ENCODE measurements at regions not wholly inside any gene's neighbourhood (a gene's known extent, or its start where the extent isn't known, plus 50 kb on each side); places are given as distances from the start of the nearest gene placed in this dataset.

DNA sequence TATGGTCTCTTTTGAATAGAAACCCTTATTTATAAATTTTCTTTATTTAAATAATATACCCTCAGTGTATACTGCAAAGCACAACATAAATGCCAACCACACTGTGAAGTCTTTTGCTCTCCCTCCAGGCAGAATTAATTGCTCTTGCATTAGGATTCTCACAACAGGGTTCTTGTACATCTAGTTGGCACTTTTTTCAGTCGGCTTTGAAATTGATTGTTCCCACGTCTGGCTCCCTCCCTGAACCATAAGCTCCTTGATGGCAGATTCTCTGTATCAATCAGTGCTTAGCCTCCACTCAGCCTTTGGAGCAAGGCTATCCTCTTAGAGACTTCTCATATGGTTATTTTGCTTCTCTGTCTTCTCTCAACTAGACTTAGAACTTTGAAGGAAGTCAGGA lies 288.0 kb upstream of the POU3F2 start:
- no peak for DNase-seq (ENCODE audit: low spot score)

DNA sequence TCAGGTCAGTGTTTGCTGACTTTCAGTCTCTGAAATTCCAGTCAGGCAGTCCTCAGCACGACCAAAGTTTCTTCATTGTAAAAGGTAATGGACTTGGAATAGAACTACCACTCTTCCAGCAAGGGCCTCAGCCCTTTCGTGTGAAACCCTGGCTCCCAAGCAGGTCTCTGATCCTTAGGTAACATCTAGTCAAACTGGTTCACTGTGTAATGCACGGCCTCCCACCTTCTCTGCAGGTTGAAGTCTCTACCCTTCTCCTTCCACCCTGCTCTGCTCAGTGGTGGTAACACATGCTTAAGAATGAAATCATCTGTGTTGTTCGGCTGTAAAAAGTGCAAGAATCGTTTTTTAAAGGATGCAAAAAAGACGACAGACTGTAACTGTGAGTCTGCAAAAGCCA lies 287.2 kb upstream of the POU3F2 start:
- no peak for DNase-seq (ENCODE audit: low spot score)

- DNase-seq (ENCODE audit: low spot score), result no peak
These were observed 286.7 kb upstream of the POU3F2 start for GRCh38 chr6:98547634-98548033.

DNA sequence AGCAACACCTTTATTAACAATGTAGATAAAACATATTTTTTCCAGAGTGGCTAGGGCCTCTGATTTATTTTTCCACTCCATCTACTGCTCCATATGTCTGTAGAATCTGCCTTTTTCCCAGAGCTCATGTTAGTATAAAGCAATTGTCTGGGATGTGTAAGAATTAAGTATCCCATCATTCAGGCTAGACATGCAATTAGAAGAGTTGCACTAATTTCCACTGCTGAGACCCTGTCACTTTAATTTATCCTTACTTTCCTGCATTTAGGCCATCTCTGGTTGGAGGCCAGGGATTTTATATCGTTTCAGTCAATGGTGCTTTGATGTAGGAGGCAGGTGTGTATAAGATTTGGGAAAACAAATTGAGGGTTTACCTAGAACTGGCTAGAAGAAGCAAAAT lies 286.1 kb upstream of the POU3F2 start:
- DNase-seq (ENCODE audit: low spot score), result no peak

- DNase-seq (ENCODE audit: low spot score), result no peak
These were observed 274.0 kb upstream of the POU3F2 start for GRCh38 chr6:98560418-98560817.

DNA sequence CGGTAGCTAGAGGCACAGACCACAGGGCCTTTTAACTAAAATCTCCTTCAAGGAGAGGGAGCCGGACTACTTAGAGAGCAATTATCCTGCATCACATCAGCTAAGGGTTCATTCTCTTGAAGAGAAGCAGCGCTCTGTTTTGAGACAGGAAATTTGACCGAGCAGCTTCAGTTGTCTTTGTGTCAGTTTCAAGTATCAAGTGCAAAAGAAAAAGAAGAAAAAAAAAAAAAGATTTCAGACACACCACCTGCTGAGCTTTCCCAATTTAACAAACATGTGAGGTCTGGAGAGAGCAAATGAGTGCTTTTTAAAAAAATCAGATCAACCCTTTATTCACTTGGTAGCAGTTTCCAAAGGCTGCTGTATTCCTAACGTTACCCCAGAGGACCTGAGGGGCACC lies 273.5 kb upstream of the POU3F2 start:
- DNase-seq (ENCODE audit: low spot score), result no peak

- no peak for DNase-seq (ENCODE audit: low spot score)
These were observed 268.2 kb upstream of the POU3F2 start for GRCh38 chr6:98566126-98566525.

GRCh38 chr6:98572579-98572978 lies 261.8 kb upstream of the POU3F2 start:
- DNase-seq (ENCODE audit: low spot score), result no peak

- no peak for DNase-seq (ENCODE audit: low spot score)
These were observed 259.4 kb upstream of the POU3F2 start for GRCh38 chr6:98574984-98575383.

DNA sequence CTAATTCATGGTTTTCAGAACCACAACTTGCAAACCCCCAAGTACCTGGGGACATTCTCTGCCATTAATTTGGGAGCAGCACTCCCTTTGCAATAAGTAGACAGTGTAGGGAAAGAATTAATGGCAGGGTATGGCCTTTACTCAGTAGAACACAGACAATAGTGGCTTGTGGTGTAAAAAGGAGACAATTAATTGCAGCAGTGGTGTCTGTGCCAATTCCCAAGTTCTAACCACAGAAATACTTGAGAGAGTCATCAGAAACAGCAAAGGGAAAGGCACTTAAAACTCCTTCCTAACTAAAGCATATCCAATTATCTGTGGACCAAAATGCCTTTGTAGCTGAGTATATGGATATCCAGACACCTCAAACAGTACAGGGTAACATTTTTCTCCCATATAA lies 257.6 kb upstream of the POU3F2 start:
- peak; percentile 11 for DNase-seq (ENCODE audit: low spot score)

DNA sequence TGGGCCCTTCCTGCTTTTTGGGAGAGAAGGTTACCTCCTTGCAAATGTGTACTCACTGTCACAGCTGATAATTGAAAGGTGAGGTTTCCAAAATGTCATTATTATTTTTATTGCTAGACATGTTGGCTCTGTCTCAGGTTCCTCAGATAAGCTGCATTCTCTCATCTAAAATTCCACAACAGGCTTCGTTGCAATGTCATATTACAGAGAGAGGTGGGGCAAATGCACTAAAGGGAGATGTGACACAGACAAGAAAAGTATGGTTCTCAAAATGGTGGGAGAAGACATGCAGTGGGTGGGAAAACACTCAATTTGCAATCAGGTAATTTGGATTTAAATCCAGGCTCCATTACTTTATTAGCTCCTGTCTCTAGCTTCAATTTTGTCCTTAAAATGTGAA lies 256.4 kb upstream of the POU3F2 start:
- no peak for DNase-seq (ENCODE audit: low spot score)

DNA sequence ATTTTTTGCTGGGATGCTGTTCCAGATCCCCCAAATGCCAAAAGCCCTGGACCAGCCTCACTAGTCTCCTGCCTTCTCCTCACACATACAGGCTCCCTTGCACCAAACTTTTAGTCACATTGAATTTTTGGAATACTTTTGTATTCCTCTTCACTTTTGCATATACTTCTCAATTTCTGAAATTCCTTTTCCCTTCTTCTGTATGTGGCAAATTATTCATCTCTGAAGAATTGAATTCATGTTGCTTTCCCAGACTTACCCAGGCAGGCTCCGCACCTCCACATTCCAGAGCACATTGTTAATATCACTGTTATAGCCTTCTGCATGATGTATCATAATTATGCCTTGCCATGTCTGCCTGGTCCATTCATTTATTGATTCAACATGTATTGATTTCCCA lies 255.3 kb upstream of the POU3F2 start:
- DNase-seq (ENCODE audit: low spot score), result no peak

DNA sequence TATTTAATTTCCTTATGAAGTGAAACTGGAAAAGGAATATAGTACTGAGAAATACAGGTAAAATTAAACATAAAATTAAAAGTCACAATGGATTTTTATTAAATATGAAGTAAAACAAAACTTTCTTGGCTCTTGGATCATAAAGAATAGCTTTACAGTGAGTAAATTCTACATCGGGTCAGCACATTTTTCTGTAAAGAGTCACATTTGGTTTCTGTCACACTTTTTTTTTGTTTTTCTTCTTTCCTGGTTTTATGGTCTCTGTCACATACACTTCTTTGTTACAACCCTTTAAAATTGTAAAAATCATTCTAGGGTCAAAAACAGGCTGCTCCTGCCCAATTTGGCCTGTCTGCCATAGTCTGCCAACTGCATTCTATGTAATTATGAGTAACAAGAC lies 254.4 kb upstream of the POU3F2 start:
- DNase-seq (ENCODE audit: low spot score), result no peak

- no peak for DNase-seq (ENCODE audit: low spot score)
These were observed 252.7 kb upstream of the POU3F2 start for GRCh38 chr6:98581705-98582104.

- DNase-seq (ENCODE audit: low spot score), result no peak
These were observed 250.9 kb upstream of the POU3F2 start for GRCh38 chr6:98583506-98583905.

GRCh38 chr6:98586163-98586562 lies 248.2 kb upstream of the POU3F2 start:
- no peak for DNase-seq (ENCODE audit: low spot score)

DNA sequence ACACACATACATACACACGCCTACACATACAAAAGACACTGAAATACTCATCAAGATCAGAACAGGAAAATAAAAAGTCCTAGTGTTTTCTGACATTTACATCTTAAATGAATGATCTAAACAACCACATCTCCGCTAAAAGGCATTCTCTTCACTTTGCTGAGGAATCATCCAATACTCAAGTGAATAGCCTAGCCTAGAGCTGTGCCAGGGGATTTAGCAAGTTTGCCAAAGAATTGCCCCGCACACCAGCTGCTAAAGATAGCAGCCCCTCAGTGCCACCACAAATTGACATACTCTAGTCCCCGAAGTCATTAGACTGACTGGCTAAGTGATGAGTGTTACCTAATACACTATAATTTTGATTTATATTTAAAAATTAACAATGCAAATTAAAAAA lies 246.8 kb upstream of the POU3F2 start:
- DNase-seq (ENCODE audit: low spot score), result no peak

GRCh38 chr6:98589536-98589935 lies 244.8 kb upstream of the POU3F2 start:
- no peak for DNase-seq (ENCODE audit: low spot score)

DNA sequence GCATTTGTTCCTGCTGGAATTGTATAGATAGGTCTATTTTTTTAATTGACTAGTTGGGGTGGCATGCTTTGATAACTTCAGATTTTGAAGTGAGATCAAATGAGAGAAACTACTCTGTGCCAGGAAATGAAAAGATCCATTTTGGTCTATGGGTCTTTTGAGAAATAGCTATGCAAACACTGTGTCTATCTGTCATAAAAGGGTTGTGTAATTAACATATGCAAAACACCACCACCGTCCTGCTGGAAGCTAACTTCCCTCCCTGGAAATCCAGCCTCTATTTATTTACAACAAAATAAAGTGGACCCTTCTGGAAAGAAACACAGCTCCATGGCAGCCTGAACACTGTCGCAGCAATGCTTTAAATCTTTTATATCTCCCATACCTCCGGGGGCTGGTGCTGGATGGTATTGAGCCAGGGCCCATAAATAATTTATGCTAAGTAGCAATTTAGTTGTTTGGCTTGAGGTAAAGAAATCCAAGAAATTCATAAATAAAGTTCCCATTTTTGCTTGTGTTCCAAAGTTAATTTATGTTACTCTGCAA lies 244.2 kb upstream of the POU3F2 start:
- no peak for DNase-seq (ENCODE audit: low spot score)

DNA sequence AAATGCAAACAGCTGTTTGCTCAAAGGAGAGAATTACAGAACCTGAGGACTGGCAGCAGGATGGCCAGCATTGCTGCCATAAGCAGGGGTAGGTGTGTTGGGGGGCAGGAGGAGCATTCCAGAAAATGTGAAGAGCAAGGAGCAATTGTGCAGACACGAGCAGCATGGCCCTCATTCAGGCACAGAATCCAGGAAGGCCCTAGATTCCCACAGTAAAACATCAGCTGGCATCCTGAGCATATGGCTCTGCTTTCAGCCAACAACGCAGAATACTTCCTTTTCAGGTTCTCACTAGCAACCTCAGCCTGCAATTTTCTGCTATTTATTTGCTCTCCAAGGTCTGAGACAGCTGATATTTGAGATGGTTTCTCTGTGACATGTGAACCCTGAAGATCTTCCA lies 243.4 kb upstream of the POU3F2 start:
- DNase-seq (ENCODE audit: low spot score), result no peak

- no peak for DNase-seq (ENCODE audit: low spot score)
These were observed 240.7 kb upstream of the POU3F2 start for GRCh38 chr6:98593676-98594075.

- DNase-seq (ENCODE audit: low spot score), result no peak
These were observed 232.7 kb upstream of the POU3F2 start for GRCh38 chr6:98601716-98602115.

- no peak for DNase-seq (ENCODE audit: low spot score)
These were observed 228.7 kb upstream of the POU3F2 start for GRCh38 chr6:98605705-98606104.

DNA sequence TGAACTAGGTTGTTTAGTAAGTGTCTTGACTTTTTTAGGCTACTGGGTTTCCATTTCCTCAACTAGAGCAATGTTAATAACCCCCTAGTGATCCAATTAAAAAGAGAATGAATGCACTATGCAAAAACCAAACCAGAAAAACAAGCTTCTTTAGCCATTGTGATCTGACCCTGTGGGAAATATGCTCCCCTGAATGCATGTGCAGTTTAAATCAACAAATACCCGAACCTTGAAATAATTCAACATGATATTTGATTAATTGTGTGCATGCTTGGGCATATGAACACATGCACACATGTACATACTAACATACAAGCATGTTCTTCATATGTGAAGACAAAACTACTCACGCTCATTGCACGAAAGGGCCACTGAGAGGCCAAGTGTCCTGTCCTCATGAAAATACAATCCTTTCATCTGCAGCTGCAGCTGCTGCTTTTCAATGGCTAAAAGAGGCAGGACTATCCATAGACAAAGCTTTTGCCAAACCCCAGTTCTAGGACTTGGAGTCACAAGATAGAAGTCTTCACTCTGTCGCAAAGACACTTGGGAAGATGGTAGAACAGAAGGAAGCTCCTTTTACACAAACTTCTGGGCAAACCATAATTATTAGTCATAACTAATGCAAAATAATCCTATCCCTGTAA lies 207.1 kb upstream of the POU3F2 start:
- no peak for DNase-seq (ENCODE audit: low spot score)

Data from A172 (cell line).